ENCODE measurements at regions not wholly inside any gene's neighbourhood (a gene's known extent, or its start where the extent isn't known, plus 50 kb on each side); places are given as distances from the start of the nearest gene placed in this dataset.

DNA sequence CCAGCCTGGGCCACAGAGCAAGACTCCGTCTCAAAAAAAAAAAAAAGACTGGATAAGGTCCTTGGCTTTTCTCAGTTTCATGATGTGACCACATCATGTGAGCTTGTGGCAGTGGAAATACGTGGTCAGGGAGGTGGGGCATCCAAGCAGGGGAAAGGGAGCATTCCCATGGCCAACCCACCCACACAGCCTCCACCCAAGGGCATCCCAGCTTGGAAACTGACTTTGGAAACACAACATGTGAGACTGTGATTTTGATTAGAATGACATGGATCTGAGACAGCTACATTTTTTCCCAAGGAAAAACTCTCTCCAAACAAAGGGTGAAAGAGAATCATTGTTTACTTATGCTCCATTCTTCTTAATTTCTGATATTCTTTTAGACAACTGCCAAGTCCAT lies 405.0 kb upstream of the ZNF507 start:
- DNase-seq (ENCODE audit: low spot score), result no peak

DNA sequence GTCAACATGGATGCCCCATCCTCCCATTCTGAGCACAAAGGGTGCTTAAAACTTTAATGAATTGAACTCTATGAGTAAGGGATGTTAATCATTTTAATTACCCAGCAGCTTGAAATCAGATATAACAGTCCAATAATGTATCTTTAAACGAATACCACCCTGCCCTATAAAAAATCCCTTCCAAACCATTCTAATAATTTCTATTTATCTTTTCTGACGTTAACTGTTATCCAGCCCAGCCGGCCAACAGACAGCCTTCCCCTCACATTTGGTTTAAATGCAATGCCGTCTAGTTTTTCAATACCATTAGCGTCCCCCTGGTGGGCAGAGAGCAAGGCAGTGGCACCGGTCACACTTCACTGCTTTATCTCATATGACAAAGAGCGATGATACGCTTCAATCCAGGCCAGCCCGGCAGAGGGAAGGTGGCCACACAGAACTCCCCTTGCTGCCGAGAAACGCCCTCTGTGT lies 402.2 kb upstream of the ZNF507 start:
- no peak for DNase-seq (ENCODE audit: low spot score)

DNA sequence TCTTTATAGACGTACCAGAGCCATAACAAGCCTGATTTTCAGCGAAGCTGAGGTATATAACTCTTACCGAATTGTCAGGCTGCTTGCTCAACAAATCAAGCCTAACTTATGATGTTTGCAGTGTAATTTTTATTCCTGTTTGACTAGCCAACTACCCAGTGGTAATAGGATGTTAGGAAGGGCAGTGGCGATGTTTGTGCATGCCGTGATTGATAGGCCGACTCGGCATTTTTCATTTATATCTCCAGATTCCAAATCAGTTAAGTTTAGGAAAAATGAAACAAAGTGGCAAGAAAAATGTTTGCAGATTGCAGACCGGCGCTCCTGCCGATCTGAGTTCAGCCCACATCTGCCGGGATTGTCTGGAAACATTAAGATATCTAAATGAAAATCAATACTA lies 401.6 kb upstream of the ZNF507 start:
- DNase-seq (ENCODE audit: low spot score), result no peak

DNA sequence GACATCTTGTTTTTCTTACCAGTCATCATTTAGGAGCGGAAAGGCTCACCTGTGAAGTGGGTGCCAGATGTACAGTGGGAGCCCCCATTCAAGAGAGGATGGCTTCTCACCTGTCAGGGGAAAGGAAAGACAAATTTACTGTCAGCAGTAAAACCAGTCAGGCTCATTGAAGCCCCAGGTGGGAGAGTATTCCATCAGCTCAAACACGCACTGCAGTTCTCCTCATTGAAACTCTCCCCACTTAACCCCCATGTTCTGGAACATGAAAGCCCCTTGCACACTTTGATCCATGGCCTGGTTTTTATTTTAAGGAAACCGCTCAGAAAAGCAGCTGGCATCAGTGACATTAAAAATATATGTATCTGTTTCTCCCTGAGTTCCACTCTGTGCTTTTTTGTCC lies 401.1 kb upstream of the ZNF507 start:
- no peak for DNase-seq (ENCODE audit: low spot score)

DNA sequence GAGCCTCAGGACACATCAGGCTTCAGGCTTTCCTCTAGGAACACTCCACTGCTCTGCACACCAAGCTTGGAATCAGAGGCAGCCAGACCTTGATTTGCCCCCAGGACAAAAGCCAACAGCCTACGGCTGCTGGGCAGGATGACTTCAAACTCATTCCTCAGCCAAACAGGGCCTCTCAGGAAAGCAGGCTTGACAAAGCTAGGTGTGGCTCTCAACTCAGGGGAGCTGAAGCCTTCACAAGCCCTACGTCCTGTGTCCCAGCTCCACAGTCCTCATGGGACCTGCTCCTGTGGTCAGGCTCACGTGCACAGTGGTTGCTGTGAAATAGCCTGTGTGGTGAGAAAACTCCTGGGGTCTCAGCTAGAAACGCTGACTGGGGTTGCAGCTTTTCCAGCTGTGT lies 398.9 kb upstream of the ZNF507 start:
- no peak for DNase-seq (ENCODE audit: low spot score)

DNA sequence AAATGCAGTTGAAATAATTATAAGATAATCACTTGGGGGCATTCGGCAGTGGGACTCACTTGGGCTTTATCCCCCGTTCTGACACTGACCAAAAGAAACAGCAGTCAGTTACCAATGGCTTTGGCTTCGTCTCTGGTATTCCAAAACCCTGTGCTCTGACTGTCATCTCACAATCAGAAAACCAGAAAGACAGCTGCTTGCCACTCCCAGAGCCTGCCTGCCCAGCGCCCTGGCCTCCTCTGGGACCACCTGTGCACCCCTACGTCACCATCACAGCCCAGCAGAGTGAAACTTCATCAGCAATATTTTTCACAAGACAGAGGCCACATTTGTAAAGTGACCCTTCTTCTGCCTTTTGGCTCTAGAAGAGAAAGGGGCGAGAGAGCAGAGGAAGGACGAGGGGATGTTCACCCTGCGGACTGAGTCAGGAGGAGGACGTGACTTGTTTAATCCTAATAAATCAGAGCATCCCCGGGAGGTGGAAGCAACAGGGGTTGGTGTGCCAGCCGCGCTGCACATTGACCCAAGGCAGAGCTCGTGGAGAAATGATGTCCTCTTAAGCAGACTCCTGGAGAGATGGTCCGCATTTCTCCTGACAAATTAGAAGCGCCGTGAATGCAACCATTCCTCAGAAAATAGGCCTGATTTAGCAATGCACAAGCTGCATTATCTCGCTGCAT lies 397.8 kb upstream of the ZNF507 start:
- DNase-seq (ENCODE audit: low spot score), result no peak

DNA sequence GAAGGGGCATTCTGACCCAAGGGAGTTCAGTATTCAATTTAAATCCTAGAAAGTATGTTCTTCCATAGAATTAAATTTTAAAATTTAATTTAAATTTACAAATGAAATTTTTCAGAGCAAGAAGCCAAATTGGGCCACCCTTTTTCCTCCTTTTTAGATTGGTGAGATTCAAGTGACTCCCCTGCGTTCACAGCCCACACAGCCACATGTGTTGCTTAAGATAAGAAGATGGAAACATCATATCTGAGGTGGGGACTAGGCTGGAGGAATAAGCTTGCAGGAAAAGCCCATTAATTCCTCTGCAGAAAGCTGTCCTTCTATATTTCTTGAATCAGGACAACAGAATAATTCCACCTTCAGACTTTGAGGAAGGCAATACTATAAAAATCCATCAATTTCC lies 392.7 kb upstream of the ZNF507 start:
- no peak for DNase-seq (ENCODE audit: low spot score)

DNA sequence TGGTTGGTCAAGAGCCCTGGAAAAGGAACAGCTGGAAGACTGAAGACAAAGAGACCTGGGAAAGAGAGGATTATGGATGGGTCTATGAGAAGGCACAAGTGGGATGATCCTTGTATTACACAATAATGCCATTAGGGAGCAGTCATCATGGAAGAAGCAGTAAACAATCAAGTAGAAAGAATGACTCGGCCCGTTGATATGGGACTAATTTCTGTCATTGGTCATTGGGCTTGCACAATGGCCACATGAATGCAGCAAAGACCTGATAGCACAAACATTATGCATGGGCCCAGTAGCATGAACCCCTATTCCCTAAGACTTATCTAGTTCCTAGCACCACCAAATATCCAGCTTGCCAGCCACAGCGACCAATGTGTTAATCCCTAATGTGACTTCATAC lies 390.3 kb upstream of the ZNF507 start:
- no peak for DNase-seq (ENCODE audit: low spot score)

DNA sequence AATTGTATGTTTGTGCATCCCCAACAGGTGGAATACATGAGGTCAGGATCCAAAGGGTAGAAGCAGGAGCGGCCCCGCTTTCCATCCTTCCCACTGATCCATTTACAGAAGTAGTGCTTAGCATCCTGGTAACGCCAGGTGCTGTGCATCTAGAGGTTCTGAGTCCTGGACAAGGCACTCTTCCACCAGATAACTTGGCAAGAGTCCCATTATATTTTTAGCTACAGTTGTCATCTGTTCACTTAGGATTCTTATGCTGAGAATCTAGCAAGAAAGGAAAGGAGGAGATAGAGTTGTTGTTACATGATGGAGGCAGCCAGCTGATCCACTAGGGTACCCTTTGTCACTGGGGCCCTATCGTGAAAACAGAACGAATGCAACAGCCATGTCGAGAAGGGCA lies 389.5 kb upstream of the ZNF507 start:
- no peak for DNase-seq (ENCODE audit: low spot score)

DNA sequence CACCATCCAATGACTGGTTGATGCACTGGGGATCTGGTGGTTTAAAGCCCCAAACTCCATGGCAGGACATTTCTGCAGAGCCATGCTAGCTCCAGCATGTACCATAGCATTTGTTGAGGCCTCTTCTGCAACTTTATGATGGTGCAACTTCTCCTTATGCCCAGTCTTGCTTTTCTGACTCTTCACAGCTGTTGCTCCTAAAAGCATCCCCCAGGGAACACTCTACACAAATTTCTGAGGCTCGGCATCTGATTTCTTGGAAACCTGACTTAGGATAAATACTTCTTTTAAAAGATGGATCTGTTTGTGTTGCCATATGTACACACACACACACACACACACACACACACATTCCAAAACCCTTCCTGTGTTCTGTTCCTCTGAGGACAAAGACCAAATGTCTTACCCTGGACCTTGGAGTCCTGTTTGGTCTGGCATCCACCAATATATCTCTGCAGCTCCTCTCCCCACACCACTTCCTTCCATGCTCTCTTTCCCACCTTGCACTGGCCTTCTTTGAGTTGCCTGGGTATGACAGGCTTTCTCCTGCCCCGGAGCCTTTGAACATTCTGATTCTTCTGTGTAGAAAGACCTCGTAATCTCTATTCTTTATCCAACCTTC lies 388.5 kb upstream of the ZNF507 start:
- no peak for DNase-seq (ENCODE audit: low spot score)

DNA sequence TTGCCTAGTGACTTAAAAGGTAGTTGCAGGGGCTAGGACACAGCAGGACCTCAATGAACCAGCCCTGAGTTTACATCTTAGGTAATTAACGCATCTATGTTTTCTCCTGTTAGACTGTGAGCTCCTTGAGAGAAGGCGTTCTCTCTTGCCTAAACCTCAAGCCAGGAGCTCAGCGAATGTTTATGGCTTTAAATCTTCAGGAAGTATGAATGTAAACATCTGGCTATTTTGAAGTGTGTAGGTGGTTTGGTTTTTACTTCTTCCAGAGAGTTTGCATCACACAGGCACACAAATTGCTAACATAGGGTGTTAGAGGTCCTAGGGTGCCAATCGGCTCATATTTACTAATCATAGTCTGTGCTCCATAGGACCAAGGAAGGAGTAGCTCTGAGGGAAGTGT lies 387.7 kb upstream of the ZNF507 start:
- no peak for DNase-seq (ENCODE audit: low spot score)

DNA sequence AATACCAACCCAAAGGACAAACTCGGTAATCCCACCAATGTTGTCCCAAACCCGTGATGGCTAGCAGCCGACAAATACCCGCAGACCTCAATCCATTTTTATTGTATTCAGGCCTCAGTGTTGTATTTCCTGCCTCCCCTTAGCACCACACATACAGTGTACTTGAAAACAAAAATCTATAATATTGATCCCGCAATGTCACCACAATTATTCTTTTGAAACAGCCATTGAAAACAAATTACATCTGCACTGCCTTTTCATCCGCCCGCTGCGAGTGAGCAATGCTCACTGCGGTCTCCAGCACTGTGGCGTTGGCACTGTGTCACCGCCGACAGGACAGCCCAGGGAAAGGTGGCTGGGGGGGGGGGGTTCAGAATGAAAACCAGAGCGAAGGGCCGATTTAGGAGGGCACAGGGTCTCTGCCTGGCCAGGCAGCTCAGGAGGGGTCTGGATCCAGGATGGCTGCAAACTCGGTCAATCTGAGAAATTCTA lies 385.8 kb upstream of the ZNF507 start:
- no peak for DNase-seq (ENCODE audit: low spot score)

DNA sequence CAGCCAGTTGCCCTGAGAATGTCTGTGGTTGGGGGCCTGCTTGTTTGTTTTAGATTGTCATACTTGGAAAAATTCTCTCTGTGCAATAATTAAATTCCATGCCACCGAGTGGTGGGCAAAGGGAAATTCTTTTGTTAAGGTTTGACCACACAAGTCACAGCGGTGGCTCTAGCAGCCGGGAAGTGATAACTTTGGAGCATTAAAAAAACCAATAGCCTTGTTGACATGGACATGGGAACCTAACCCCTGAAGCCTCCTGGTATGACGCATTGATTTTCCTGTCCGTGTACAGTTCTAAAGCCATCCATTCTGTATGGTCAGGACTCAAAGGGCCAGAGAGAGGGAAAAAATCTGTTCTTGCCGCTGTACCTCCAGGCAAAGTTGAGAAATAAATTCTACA lies 384.9 kb upstream of the ZNF507 start:
- DNase-seq (ENCODE audit: low spot score), result no peak

DNA sequence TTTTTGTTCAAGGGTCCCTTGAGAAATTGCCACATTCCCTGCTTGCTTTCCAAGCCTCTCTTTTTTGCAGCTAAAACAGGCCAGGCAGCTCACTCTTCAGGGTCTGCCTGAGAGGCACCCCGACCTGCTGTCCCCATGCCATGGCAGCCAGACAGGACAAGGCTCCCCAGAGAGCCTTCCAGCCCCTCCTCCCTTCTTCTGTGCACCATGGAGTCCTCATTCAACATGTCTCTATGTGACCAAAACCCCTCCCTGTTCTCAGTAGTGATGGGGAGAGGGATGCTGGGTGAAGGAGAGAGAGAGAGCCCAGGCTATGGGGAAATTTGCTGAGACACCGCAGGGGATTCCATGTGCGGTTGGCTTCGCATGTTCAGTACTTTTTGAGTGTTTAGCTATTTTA lies 384.2 kb upstream of the ZNF507 start:
- no peak for DNase-seq (ENCODE audit: low spot score)

DNA sequence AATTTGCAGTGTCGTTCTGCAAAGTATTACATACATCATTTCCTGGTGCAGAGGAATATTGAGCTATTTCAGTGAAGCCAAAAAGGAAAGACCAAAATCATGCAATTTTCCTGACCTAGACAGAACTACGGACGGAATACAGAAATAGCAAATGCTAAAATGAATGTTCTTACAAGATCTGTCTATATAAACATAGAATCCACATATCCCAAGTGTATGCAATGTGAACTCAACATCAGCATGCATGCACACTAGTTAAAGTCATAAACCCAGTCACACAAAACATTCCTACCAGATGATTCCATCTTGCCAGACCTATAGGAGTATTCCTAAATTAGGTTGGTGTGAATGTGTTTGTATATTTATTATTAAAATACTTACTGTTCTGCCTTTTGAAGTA lies 383.7 kb upstream of the ZNF507 start:
- no peak for DNase-seq (ENCODE audit: low spot score)

DNA sequence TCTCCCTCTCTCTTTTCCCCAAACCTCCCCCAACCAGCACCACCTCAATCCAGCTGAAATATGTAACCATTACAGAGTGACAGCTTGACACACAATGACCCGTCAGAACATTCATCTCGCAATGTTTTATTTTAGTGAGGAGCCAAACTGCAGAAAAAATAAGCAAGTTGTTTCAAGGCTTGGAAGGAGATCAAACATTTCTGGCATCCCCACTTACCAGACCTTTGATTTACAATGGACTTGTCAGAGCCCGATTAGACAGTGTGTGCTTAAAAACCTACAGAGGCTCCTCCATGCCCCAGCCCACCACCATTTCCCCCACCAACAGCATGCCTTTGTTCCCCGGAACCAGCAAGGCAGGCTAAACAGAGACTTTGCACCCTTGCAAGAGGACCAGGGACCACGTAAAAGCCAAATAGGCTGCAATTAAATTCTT lies 382.8 kb upstream of the ZNF507 start:
- no peak for DNase-seq (ENCODE audit: low spot score)

DNA sequence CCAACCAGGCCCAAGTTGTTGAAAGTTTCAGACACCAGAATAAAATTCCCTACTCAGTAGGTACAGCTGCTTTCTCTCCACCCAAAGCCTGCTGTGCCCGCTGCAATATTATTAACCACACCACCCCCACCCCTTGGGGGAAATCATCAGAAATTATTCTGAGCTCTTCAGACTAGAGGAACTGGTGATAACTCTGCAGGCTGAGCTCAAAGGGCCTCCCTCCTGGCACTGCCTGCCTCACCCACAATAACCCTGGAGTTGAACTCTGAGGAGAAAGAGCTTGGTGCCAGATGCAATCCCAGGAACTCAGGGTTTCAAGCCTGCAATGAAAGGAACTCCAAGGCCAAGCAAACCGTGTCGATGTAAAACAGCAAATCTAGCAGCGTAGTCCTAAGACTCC lies 381.7 kb upstream of the ZNF507 start:
- no peak for DNase-seq (ENCODE audit: low spot score)

DNA sequence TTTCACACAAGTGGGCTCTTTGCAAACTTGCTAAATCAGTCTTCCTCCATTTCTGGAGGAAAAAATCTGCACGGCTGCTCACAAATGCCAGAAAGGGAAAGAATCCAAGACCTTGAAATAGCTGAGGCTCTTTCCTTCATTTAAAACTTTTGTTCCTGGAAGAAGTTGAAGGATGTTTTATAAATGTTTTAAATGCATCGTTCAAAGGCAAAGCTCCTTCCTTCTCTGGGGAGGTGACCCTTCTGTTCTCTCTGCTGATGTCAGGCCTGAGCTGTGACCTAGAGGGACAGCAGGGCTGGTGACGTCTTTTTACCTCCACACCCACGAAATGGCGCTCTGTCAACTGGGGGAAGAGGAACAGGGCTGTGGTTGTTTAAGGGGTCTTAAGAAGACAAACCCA lies 376.4 kb upstream of the ZNF507 start:
- DNase-seq (ENCODE audit: low spot score), result no peak

DNA sequence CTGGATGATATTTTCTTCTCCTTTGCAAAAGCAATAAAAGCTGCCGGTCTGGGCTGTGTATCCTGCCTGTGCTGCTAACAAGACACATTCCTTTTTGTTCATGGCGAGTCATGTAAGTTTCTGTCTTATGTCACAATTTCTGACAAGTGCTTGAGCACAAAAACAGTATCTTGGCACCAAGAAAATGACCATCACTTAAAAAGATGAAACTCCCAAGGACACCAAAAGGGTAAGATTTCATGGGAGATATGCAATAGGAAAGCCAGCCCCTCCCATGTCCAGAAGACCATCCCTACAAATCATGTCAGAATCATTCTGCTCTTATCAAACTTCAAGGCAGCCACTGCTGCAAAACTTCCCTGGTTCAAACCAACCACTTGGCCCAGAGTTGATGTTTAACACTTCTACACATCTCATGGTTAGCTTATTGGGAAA lies 375.4 kb upstream of the ZNF507 start:
- no peak for DNase-seq (ENCODE audit: low spot score)

DNA sequence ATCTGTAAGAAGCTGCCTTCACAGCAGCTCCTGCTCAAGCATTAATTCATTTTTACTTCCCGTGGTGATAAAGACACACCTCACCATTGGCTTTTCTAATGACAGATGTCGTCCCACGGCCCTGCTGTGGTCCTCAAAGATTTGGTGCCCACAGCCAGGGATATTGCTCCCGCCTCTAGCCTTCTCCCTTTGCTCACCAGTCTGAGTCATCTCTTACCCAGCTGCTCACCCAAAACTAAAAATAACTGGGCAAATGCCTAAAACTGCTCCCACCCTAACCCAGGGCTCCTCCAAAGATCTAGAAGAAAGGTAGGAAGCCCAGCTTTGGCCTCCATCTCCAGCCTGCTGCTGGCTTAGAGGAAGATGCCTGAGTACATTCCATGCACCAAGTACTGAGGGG lies 371.1 kb upstream of the ZNF507 start:
- no peak for DNase-seq (ENCODE audit: low spot score)

DNA sequence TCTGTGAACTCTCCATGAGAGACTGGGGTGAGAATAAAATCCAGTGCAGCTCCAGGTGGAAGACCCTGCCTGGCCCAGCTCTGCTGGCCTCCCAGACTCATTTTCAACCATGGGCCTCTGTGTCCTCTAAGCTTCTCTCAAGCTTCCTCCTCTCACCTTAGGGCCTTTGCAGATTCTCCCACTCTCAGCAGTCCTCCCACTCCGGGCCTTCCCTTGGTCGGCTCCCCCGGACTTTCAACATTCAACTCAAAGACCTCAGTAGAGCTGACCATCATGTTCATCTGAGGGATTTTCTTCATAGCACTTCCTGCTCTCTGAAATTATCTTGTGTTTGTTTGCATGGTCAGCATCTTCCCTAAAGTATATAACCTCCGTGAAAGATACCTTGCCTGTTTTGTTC lies 370.5 kb upstream of the ZNF507 start:
- DNase-seq (ENCODE audit: low spot score), result no peak

DNA sequence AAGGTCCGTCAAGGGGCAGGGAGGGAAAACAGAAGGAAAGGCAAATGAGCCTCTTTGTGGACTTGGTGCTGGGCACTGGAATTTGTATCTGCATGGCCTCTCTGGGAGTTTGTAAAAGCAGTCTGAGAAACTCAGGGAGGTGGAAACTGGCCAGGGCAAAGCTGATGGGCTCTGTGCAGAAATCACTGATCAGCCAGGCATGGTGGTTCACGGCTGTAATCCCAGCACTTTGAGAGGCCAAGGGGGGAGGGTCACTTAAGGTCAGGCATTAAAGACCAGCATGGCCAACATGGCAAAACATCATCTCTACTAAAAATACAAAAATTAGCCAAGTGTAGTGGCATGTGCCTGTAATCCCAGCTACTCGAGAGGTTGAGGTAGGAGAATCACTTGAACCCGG lies 369.9 kb upstream of the ZNF507 start:
- DNase-seq (ENCODE audit: low spot score), result no peak

DNA sequence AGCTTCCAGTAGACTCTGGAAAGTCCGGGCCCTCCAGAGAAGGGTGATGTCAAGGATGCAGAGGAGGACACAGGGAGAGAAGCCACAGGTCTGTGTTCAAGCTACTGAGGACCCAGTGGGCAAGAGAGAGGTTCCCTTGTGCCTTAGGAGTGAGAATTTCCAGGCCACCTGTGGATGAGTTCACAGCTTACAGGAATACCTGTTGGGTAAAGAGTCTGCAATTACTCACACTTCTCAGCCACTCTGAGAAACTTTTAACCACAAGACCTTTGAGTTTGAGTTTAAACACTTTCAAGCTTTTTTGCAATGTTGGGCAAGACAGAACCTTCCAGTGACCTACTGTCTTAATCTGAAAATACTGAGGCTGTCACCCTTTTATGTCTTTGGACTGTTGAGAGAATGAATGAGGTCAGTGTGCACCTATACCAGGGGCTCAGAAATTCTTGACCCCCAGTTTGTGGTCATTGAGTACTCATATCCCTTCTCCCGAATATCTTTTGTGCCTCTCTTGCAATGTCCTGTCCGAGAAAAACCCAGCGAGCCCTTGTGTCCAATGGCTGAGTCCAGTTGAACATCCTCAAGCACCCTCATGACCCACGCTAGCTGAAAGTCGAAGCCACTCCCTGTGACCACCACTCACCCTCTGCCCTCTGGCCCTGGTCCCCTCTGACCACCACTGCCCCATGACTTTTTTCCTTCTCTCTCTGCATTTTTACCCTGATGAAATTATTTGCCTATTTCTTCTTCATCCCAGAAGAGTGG lies 368.5 kb upstream of the ZNF507 start:
- DNase-seq (ENCODE audit: low spot score), result no peak

Measured in HT-29 (cell line).